GM18519 (cell line): ENCODE measurements at regions not wholly inside any gene's neighbourhood (a gene's known extent, or its start where the extent isn't known, plus 50 kb on each side); places are given as distances from the start of the nearest gene placed in this dataset.

Experiments used
- ATAC-seq: cut with Tn5 transposase; IDR thresholded peaks from one replicate; pipeline ENCODE4 v1.9.1; 2021; ENCODE audit warnings: mild to moderate bottlenecking, moderate library complexity; ENCODE audit not compliant: unreplicated experiment, low FRiP score

GRCh38 chr10:28949005-28950004, 272.0 kb downstream of the BAMBI start:
- ATAC-seq, result no peak

GRCh38 chr10:28951484-28951883, 274.2 kb downstream of the BAMBI start:
- peak; percentile 44 for ATAC-seq

GRCh38 chr10:28952523-28952922, 275.2 kb downstream of the BAMBI start:
- no peak for ATAC-seq

DNA sequence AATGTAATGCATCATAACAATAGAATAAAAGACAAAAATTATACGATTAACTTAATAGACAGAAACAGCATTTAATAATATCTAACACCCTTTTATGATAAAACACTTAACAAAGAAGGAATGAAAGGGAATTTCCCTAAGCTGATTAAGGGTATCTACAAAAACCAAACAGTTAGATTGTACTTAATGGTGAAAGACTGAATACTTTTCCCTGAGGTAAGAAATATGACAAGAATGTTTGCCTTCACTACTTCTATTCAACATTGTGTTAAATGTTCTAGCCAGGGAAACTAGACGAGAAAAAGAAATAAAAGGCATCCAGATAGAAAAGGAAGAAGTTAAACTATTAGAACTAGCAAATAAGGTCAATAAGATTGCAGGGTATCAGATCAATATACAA, 276.9 kb downstream of the BAMBI start:
- no peak for ATAC-seq

DNA sequence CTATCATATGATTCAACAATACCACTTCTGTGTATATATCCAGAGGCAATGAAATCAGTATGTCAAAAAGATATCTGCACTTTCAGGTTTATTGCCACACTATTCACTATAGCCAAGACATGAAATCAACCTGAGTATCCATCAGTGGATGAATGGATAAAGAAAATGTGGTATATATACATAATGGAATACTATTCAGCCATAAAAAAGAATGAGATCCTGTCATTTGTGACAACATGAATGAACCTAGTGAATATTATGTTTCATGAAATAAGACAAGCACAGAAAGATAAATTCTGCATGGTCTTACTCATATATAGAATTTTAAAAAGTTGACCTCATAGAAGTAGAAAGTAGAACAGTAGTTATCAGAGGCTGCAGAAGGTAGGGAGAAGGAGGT, 281.1 kb downstream of the BAMBI start:
- no peak for ATAC-seq

DNA sequence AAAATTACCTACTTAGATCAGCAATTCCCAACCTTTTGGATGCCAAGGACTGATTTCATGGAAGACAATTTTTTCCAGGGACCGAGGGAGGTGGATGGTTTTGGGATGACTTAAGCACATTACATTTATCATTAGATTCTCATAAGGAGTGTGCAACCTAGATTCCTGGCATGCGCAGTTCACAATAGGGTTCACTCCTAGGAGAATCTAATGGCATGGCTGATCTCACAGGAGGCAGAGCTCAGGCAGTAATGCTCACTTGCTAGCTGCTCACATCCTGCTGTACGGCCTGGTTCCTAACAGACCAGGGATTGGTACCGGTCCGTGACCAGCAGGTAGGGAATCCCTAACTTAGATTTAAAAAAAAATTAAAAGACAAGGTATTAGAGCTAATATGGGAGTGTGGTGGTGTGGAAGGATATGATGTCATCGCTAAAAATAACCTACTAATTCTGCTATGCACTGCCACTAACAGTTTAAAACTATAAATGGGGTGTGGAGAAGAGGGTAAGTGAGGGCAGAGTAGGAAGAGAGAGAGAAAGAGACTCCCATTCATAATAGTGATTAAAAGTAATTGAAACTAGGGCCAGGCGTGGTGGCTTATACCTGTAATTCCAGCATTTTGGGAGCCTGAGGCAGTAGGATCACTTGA, 282.7 kb downstream of the BAMBI start:
- no peak for ATAC-seq

DNA sequence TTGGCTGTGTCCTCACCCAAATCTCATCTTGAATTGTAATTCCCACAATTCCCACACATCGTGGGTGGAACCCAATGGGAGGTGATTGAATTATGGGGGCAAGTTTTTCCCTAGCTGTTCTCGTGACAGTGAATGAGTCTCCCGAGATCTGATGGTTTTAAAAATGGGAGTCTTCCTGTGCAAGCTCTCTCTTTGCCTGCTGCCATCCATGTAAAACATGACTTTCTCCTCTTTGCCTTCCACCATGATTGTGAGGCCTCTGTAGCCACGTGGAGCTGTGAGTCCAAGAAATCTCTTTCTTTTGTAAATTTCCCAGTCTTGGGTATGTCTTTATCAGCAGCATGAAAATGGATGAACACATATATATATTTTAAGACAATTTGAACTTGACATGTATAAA, 285.4 kb downstream of the BAMBI start:
- ATAC-seq, result no peak

DNA sequence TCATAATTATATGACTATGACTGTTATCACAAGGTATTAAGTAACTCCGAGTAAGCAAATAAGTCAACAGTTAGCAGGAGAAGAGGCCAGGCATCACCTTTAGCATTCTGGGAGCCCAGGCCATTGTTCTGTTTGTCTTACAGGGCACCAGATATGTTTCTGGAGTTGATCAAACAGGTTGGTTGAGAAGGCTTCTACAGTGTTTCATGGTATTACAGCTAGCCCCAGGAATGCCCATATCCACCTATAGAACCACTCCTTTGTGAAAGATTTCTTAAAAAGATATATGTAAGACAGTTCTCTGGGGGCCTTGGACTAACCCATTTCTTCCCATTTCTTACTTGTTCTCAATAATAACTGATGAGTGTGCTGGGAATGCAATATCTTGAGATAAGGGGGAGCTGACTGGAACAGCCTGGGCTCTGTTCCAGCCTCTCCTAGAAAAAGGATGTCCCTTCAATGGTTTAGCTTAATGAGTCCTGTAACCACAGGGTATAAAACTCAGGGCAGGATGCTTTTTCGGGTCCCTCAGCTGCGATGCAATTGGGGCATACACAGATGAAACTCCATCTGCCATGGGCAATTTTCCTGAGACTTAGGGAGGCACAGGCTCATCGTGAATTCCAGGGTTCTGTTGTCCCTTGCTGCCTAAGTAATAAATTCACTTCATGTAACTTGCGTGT, 286.4 kb downstream of the BAMBI start:
- no peak for ATAC-seq

GRCh38 chr10:28965937-28966336, 288.6 kb downstream of the BAMBI start:
- ATAC-seq, result no peak

DNA sequence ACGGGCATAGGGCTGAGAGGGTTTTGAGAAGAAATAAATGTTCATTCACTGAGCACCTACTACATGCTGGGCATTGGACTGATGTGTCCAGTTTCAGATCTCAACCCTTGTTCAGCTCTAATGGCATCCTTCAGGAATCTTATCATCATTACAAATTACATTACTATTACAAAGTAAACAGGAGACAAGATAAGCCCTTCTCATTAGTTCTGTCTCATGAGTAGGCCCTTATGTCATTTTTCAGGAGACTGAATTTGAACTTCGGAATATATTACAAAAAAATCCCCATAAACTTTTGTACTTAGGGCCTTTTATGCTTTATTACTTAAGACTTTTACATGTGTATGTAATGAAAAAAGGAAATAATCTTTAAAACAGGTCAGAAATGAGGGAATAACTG, 289.7 kb downstream of the BAMBI start:
- no peak for ATAC-seq

DNA sequence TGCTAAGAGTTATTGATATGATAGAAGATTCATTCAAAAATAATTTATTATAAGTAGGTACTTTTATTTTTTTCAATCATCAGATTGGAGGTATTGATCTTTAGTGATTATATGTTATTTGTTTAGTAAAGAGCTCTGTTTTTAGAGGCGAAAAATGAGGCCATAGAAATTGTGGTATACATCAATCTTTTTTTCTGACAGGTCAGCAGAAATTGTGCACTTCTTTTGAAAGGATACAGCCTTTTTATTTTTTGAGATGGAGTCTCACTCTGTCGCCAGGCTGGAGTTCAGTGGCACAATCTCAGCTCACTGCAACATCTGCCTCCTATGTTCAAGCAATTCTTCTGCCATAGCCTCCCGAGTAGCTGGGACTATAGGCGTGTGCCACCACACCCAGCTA, 292.1 kb downstream of the BAMBI start:
- no peak for ATAC-seq

GRCh38 chr10:28970231-28970630, 292.9 kb downstream of the BAMBI start:
- no peak for ATAC-seq

DNA sequence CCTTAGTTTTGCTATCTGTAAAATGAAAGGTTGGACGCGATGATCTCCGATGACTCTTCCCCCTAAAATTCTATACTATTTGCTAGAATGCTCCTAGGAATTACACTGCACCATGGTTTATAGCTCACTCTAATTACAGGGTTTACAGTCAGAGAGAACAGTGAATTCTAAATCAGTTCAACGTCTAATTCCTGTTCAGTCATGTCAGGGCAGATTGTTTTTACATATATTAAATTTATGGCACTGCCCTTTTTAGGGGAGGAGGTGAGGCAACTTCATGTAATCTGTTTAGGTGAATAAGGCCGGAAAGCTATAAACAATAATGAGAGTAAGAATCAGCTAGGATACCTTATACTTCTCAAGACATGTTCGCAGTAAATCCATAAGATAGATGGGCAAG, 293.9 kb downstream of the BAMBI start:
- ATAC-seq, result no peak

DNA sequence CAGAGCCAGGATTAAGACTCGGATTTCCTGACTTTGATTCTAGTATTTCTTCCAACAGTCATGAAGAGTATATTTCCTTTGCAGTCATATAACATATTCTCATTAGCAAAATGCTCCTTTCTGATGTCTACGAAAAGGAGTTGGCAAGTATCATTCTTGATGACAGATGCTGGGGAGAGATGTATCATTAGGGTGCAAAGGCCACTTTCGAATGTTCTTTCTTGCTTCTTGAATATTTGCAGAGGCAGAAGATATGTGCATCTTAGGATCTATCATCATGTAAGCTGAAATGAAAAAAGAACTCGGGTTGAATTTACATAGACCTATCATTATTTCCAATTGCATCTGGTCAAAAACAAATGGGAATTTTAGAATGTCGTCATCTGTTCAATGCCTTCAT, 294.4 kb downstream of the BAMBI start:
- ATAC-seq, result no peak

DNA sequence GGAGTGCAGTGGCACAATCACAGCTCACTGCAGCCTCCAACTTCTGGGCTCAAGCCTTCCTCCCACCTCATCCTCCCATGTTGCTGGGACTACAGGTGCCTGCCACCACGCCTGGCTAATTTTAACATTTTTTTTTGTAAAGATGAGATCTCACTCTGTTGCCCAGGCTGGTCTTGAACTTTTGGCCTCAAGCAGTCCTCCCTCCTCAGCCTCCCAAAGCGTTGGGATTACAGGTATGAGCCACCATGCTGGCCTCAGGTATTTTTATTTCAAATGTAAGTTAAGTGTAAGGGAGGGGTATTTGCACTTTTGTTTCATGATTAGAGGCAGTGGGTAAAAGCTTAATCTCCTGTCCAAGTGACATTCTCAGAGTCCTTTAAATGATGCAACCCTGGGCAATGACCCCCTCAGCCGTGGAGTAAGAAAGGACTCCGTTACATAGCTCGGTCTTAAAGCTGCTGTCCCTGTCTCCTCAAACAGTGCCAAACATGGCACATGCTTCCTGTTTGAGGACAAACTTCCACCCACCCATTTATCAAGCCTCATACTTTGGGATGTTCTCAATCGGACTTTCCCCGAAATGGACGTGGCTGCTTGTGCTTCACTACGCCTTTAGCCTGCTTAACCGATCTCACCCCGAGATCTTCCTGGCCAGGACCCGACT, 296.1 kb downstream of the BAMBI start:
- no peak for ATAC-seq

DNA sequence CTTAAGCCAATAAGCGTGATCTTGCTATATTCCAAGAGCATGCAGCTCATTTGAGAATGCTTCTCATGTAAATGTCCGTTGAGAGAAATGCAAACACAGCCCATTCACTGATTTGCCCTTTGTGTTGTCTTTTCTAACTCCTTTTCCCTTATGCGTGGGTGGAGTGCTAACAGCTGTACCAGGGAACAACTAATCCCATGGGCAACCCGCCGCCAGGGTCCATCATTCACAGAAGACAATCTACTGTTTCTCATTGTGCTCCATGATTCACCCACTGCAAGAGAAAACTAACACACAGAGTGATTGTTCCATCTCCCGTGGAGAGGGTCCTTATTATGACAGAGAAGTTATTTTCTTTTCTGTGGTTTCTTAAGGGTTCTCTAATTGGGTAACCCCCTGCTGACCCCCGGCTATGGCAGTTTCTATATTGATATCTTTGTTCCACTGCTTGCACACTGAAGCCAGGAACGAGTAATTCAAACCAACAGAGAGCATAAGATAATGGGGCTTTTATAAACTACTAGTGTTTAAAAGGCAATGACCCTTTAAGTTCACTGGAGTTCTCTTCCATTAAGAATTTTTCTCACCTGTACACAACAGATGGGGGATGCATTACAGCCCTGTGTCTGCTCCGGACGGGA, 298.7 kb downstream of the BAMBI start:
- ATAC-seq, result no peak

- ATAC-seq, result no peak
Observed at GRCh38 chr10:28977518-28977917, 300.2 kb downstream of the BAMBI start.

- ATAC-seq, result no peak
Observed at GRCh38 chr10:28980264-28980663, 302.9 kb downstream of the BAMBI start.

DNA sequence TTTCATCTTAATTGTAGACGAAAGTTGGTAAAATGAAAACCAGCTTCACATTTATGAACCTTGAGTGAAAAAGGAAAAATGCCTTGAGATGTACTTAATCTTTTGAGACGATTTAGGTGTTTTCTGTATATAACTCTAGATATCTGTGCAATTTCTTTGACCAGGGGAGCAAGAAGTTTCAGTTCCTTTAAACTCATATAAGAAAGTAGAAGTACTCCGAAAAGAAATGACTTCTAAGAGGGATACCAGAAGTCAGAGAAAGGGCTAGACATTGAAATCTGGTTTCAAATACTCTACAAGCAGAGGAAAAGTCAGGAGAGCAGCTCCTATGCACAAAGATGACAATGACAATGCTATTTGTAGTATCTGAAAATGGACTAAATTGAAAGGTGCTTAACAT, 303.7 kb downstream of the BAMBI start:
- no peak for ATAC-seq

DNA sequence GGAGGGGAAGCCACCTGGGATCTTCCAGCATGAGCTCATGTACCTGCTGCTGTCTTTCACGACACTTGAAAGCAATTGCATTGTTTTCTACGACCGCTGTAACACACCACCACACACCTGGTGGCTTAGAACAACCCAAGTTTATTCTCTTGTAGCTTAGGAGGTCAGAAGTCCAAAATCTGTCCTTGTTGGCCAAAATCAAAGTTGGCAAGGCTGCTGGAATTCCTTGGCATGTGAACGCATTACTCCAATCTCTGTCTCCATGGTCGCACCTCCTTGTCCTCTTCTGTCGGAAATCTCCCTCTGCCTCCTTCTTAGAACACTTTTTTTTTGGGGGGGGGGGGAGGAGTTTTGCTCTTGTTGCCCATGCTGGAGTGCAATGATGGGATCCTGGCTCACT, 305.7 kb downstream of the BAMBI start:
- no peak for ATAC-seq
